SK-N-MC (cell line): ENCODE measurements at regions not wholly inside any gene's neighbourhood (a gene's known extent, or its start where the extent isn't known, plus 50 kb on each side); places are given as distances from the start of the nearest gene placed in this dataset.

Experiments
- EZH2 ChIP-seq: fragments of 200-600 bp; sonication (generic); IDR thresholded peaks from one replicate; pipeline ENCODE4 v1.6.1; 2017; ENCODE audit warnings: antibody characterized with exemption
- POLR2AphosphoS5 ChIP-seq: IDR thresholded peaks from 2 replicates; pipeline ENCODE4 v1.6.1; 2012; ENCODE audit warnings: mild to moderate bottlenecking, low read depth, low read length, borderline replicate concordance

DNA sequence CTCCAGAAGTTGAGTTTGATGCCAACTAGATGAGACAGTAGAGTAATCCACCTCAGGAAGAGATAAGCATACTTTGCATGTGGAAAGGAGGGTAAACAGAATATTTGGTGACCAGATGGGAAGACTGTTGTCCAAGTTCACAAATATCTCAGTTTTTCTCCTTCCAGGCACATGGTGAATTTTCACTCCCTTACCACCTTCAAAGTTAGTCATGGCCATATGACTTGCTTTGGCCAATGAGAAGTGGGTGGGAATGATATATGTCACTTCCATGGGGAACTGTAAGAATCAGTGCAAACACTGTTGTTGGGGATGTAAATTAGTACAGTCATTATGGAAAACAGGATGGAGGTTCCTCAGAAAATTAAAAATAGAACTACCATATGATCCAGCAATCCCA lies 105.8 kb downstream of the SPATA19 start:
- no peak for TF ChIP-seq POLR2AphosphoS5
- no peak for TF ChIP-seq EZH2
